Transverse colon (tissue), 4 donors: ENCODE measurements at regions not wholly inside any gene's neighbourhood (a gene's known extent, or its start where the extent isn't known, plus 50 kb on each side); places are given as distances from the start of the nearest gene placed in this dataset.

Experiments
- EP300 ChIP-seq: sonication (generic); formaldehyde crosslinking; IDR thresholded peaks from one replicate; pipeline ENCODE4 v1.6.1; 2017; ENCODE audit warnings: antibody characterized with exemption, low read depth
- POLR2A ChIP-seq: fragments of 450-650 bp; IDR thresholded peaks from one replicate; pipeline ENCODE4 v1.6.1; 2016; ENCODE audit warnings: antibody characterized with exemption, mild to moderate bottlenecking, moderate library complexity
- POLR2AphosphoS5 ChIP-seq, 3 donors: sonication (generic); formaldehyde crosslinking; IDR thresholded peaks; one replicate each; pipeline ENCODE4 v1.6.1; 2016; ENCODE audit warnings: antibody characterized with exemption in 3 of 3
- TF ChIP-seq, protein P1 (sequence below), 5 experiments: fragments of 200-600 bp in 3 of 5; fragments of 450-650 bp in 2 of 5; sonication (generic) in 3 of 5; IDR thresholded peaks; 1 replicate in 2 of 5; 2 replicates in 3 of 5; pipeline ENCODE4 v1.5.1; 2016 to 2017; ENCODE audit warnings: antibody characterized with exemption in 5 of 5, inconsistent platforms in 3 of 5, mild to moderate bottlenecking in 2 of 5, moderate library complexity in 1 of 5

DNA sequence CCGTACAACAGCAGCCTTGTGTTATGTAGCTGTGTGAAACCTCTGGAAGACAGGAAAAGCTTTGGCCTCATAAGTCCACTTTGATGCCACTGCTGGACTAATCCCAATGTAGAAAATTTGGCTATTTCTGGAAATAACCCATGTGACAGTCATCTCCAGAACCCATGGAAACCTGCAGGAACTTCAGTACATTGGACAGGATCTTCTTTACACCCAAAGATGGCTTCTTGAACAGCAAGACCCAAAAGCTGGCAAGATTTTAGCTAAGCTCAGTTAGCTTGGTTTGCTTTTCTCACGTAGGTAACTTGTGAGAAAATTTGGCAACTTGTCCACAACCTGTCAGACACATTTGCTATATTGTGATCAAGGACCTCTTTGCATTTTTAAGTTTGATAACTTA lies 74.8 kb upstream of the RCN1 start:
- TF ChIP-seq, protein P1, sequence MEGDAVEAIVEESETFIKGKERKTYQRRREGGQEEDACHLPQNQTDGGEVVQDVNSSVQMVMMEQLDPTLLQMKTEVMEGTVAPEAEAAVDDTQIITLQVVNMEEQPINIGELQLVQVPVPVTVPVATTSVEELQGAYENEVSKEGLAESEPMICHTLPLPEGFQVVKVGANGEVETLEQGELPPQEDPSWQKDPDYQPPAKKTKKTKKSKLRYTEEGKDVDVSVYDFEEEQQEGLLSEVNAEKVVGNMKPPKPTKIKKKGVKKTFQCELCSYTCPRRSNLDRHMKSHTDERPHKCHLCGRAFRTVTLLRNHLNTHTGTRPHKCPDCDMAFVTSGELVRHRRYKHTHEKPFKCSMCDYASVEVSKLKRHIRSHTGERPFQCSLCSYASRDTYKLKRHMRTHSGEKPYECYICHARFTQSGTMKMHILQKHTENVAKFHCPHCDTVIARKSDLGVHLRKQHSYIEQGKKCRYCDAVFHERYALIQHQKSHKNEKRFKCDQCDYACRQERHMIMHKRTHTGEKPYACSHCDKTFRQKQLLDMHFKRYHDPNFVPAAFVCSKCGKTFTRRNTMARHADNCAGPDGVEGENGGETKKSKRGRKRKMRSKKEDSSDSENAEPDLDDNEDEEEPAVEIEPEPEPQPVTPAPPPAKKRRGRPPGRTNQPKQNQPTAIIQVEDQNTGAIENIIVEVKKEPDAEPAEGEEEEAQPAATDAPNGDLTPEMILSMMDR (IDR thresholded peaks at IDR 0.05): no peak
- TF ChIP-seq POLR2AphosphoS5 (IDR thresholded peaks at IDR 0.05) (no peak), POLR2A (no peak), EP300 (no peak)
